HG03354 (cell line): ENCODE measurements at regions not wholly inside any gene's neighbourhood (a gene's known extent, or its start where the extent isn't known, plus 50 kb on each side); places are given as distances from the start of the nearest gene placed in this dataset.

ENCODE experiments used
- ATAC-seq: cut with Tn5 transposase; IDR thresholded peaks from one replicate; pipeline ENCODE4 v1.9.1; 2021; ENCODE audit warnings: mild to moderate bottlenecking; ENCODE audit not compliant: unreplicated experiment, poor library complexity, severe bottlenecking

DNA sequence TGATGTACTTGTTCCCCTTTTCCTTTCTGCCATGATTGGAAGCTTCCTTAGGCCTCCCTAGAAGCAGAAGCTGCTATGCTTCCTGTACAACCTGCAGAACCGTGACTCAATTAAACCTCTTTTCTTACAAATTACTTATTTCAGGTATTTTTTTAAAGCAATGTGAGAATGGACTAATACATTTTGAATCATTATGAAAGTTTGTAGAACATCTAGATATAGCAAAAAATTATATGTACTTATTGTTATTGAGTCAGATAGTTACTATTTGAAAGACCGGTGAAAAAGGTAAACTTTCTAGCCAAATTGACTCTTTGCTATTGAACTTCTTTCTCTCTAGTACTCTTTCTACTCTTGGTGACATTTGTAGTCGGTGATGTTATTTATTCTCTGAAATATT, 777.3 kb upstream of the GALNTL6 start:
- no peak for ATAC-seq

- ATAC-seq: no peak
These were observed 781.9 kb upstream of the GALNTL6 start for GRCh38 chr4:171031338-171031737.

DNA sequence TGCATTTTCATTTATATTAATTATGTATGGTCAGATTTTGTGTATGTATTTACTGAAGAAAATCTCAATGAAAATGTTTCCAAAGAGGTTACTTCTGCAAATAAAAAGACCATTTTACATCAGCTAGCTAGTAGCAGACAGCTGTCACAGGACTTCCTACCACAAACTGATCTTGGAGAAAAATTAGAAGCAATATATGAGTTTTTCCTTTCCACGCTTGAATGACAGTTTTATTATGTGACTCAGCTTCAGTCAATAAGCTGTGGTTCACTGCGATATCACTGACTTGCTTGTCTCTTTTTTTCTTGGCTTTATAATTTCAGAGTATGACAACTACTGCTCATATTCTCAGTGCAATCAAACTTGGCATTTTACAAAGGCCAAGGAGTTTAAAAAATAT, 787.4 kb upstream of the GALNTL6 start:
- ATAC-seq: no peak

DNA sequence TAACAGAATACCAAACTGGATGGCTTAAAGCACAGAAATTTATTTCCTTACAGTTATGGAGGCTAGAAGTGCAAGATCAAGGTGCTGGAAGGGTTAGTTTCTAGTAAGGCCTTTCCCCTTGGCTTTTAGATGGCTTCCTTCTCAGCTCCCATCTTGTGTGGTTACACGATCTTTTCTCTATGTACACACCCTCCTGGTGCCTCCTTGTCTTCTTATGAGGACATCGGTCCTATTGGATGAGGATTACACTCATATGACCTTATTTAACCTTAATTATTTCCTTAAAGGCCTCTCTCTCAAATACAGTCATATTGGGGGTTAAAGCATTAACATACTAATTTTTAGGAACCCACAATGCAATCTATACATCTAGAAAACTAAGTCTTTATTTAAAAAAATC, 787.9 kb upstream of the GALNTL6 start:
- ATAC-seq: no peak

- ATAC-seq: no peak
These were observed 788.4 kb upstream of the GALNTL6 start for GRCh38 chr4:171024720-171025303.

GRCh38 chr4:171022824-171023230, 790.4 kb upstream of the GALNTL6 start:
- ATAC-seq: no peak

DNA sequence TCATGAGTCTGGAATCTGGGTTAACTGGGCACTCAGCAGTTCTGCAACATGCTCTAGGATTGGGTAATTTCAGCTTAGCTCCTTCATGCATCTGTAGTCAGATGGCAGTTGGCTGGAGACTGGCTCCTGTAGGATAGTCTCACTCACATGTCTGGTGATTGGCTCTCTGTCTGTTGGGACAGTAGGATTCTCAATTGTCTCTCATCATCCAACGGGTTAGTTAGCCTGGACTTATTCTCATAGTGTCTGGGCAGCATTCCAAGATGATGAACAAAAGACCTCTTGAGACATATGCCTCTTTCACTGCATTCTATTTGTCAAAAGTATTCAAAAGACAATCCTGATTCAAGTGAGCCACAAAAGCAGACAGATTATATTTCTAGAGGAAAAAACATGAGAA, 795.6 kb upstream of the GALNTL6 start:
- no peak for ATAC-seq

DNA sequence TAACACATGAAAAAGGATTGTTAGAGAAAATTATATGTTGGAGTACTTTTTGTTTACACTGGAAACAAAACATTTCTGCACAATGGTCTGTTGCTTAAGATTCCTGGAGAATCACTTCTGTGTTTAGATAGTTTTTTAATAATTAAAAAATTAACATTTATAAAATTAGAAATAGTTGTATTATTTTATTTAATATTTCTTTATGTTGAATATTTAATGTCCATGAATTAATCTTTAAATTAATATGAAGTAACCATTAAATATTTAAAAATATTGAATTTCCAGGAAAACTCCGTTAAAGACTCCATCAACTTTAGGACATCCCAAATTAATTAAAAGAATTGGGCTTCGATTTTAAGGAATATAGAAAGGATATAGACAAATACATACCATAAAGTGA, 797.1 kb upstream of the GALNTL6 start:
- ATAC-seq: no peak

- no peak for ATAC-seq
These were observed 797.8 kb upstream of the GALNTL6 start for GRCh38 chr4:171015441-171015840.

DNA sequence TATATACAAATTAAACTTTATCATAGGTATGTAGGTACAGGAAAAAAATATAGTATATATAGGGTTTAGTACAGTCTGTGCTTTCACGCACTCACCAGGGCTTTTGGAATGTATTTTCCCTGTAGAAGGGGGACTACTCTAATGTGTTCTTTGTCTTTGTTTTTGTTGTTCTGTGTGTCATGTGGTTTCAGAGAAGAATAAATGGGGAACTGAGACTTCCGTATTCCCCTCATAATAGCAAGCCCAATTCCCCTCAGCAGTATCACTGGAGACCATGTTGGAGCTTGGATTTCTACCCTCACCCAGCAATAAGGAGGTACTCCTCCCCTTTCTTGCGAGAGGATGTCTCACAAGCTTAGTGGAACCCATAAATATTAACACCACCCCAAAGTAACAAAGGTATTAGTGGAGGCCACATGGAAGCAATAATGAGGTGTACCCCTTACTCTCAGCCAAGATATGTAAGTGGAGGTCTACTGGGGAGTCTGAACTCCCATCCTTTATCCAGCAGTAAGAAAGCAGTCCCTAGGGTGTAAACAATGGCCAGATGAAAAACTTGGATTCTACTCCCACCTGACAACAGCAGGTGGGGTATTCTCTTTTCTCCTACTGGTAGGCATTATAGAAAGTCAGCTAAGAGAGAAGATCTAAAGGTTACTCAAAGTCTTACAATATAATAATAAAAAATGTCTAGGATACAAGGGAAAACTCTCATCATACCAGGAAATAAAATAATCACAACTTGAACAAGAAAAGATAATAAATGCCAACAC, 805.4 kb upstream of the GALNTL6 start:
- no peak for ATAC-seq

- ATAC-seq: no peak
These were observed 811.0 kb upstream of the GALNTL6 start for GRCh38 chr4:171002246-171002645.

DNA sequence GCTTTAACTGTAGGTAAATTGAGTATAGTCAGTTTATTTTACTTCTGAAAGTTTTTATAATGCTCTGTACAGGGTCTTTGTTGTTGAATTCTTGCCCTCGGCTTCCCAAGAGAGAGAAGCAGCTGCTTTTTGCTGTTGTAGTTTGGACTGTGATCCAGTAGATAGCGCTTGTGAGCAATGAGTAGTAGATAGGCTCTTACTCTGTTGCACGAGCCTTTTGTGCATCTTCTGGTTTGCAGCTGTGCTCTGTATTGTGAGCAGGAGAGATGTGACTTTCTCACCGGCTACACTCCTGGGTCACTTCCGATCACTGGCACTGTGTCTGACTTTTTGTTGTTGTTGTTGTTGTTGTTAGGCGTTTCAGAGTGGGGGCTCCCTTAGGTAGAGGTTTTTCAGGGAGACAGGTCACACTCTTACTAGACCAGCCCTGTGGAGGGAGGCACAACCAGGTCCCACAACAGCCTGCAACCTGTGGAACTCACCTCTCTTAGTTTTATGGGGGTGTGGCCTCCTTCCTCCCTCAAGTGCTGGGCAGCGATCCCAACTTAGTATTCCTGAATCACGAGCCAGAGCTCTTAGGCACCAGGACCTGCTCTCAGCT, 822.1 kb upstream of the GALNTL6 start:
- peak; percentile 89 for ATAC-seq

- ATAC-seq: no peak
These were observed 824.8 kb upstream of the GALNTL6 start for GRCh38 chr4:170988446-170988845.

- ATAC-seq: no peak
These were observed 833.5 kb upstream of the GALNTL6 start for GRCh38 chr4:170979736-170980135.

DNA sequence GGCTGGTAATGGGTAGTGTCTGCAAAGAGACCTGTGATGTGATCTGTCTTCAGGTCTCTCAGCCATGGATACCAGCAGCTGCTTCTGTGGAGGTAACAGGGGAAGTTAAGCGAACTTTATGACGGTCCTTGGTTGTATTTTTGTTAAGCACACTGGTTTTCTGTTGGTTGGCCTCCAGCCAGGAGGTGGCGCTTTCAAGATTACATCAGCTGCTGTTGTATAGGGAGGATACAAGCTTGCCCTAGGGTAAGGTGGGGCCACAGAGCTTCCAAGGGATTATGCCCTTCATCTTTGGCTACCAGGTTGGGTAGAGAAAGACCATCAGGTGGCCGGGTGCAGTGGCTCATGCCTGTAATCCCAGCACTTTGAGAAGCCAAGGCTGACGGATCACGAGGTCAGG, 834.2 kb upstream of the GALNTL6 start:
- ATAC-seq: no peak

DNA sequence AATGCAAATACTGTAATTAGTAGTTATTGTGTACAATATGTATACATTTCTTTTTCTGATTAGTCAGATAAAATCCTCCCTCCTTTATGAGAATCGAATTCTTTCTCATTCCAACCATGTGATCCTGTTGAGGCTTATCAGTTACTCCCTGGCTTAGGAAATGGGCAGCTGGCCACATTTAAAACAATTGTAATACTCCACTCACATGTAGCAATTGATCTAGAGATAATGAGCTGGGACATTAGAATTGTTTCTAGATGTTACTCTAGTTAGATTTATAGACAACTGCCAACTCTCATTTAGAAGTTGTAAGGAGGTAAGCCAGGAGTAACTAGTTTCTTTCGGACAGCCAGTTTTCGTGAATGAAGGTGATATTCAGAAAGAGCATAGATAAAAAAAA, 859.3 kb upstream of the AADAT start:
- ATAC-seq: no peak

DNA sequence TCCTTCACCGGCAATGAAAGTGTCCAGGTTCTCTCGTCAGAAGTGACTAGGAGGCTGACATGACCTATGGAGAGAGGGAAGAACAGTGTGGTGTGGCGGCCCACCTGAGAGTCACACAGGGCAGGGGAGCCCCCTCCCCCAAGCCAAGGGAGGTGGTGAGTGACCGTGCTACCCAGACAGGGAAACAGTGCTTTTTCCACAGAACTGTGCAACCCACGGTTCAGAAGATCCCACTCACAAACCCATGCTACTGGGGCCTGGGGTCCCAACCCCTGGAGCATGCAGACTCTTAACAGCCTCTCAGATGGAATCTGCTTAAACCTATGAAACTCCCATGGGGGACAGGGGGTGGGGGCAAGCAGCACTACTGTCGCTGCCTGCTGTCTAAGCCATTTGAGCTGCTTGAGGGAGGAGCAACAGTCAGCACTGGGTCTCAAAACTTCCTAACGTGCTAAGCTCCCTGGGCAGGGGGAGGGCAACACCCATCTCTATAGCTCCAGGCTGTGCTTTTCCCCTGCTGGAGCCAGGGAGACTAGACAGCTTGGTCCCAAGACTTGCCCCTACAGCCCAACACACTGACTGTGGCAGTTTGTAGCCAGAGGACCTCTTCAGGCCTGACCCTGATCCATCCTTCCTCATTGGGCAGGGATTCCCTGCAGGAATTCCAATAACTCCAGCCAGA, 850.4 kb upstream of the AADAT start:
- no peak for ATAC-seq

GRCh38 chr4:170938588-170938987, 848.8 kb upstream of the AADAT start:
- ATAC-seq: no peak

GRCh38 chr4:170931321-170931720, 841.6 kb upstream of the AADAT start:
- ATAC-seq: no peak

DNA sequence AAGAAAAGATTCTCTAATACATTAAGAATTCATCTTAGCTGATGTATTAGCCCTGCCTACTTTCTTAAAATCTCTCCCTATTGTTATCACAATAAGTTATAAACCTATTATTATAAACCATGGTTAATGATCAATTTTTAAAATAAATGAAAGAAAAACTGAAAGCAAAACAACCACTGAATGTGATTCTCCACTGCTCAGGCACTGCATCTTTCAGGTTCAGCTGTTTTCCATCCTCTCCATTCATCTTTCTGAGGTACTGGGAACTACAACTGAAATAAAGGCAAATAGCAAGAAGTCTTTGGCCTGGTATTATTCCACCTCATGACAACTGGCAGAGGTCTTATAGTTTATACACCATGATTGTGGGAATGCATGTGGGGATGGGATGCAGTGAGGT, 798.9 kb upstream of the AADAT start:
- ATAC-seq: no peak

DNA sequence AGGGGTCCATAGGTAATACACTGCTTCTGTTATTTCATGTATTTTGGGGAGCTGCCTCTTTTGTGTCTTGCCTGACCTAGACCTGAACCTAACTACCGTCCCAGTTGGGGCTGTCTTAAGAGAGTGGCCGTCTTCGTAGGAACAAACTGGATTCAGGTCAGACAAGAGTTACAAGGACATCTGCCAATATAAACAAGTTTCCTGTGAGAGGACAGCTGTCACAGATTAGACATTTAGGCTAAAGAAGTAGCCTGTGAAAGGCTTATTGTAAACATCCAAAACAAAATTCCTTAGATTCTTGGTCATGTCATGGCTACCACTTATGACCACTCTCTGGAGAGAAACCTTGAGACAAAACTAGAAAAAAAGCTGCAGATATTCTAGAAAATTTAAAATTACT, 797.6 kb upstream of the AADAT start:
- no peak for ATAC-seq
